ENCODE measurements at regions not wholly inside any gene's neighbourhood (a gene's known extent, or its start where the extent isn't known, plus 50 kb on each side); places are given as distances from the start of the nearest gene placed in this dataset.
"Not testable (repeated sequence)": the region's sequence is repeated elsewhere in the genome, so short reads cannot be mapped to it uniquely, and the experiment has no call there.

- Histone ChIP-seq H3K27me3 (replicated peaks; ENCODE audit: control insufficient read depth, insufficient read depth, low read length, poor library complexity, severe bottlenecking) (no peaks in the 10 kb centered on the region), H3K27ac (ENCODE audit: insufficient read depth, low read length, poor library complexity, severe bottlenecking) (no peak overlapping the region), H3K4me1 (ENCODE audit: control insufficient read depth, insufficient read depth, low read length, poor library complexity, severe bottlenecking) (no peaks in the 10 kb centered on the region), H3K36me3 (ENCODE audit: control insufficient read depth, insufficient read depth, low read length) (no peaks in the 10 kb centered on the region), H3K9me3 (ENCODE audit: control insufficient read depth, low read length) (no peaks in the 10 kb centered on the region), H3K4me3 (ENCODE audit: insufficient read depth, low read depth, low read length, poor library complexity, severe bottlenecking) (no peak overlapping the region)
- DNase-seq: no peak
Observed at GRCh38 chr6:19578481-19578880, 258.7 kb upstream of the ID4 start.

- not testable (repeated sequence) for DNase-seq; H3K27me3 ChIP-seq (replicated peaks; ENCODE audit: control insufficient read depth, insufficient read depth, low read length, poor library complexity, severe bottlenecking); H3K9me3 ChIP-seq (ENCODE audit: control insufficient read depth, low read length); H3K4me3 ChIP-seq (ENCODE audit: insufficient read depth, low read depth, low read length, poor library complexity, severe bottlenecking); H3K27ac ChIP-seq (ENCODE audit: insufficient read depth, low read length, poor library complexity, severe bottlenecking); H3K36me3 ChIP-seq (ENCODE audit: control insufficient read depth, insufficient read depth, low read length); H3K4me1 ChIP-seq (ENCODE audit: control insufficient read depth, insufficient read depth, low read length, poor library complexity, severe bottlenecking)
Observed at GRCh38 chr6:19584207-19584606, 253.0 kb upstream of the ID4 start.

GRCh38 chr6:19587238-19587942 is 249.8 kb upstream of the ID4 start:
- no peak overlapping the region for H3K4me3 ChIP-seq (ENCODE audit: insufficient read depth, low read depth, low read length, poor library complexity, severe bottlenecking)
- no peaks in the 10 kb centered on the region for H3K36me3 ChIP-seq (ENCODE audit: control insufficient read depth, insufficient read depth, low read length)
- H3K27ac ChIP-seq (ENCODE audit: insufficient read depth, low read length, poor library complexity, severe bottlenecking): no peak overlapping the region
- H3K9me3 ChIP-seq (ENCODE audit: control insufficient read depth, low read length): no peaks in the 10 kb centered on the region
- H3K4me1 ChIP-seq (ENCODE audit: control insufficient read depth, insufficient read depth, low read length, poor library complexity, severe bottlenecking): no peaks in the 10 kb centered on the region
- H3K27me3 ChIP-seq (replicated peaks; ENCODE audit: control insufficient read depth, insufficient read depth, low read length, poor library complexity, severe bottlenecking): no peaks in the 10 kb centered on the region
- DNase-seq: no peak

- no peaks in the 10 kb centered on the region for H3K27me3 ChIP-seq (replicated peaks; ENCODE audit: control insufficient read depth, insufficient read depth, low read length, poor library complexity, severe bottlenecking)
- DNase-seq: no peak
- no peaks in the 10 kb centered on the region for H3K36me3 ChIP-seq (ENCODE audit: control insufficient read depth, insufficient read depth, low read length)
- H3K4me1 ChIP-seq (ENCODE audit: control insufficient read depth, insufficient read depth, low read length, poor library complexity, severe bottlenecking): no peaks in the 10 kb centered on the region
- H3K9me3 ChIP-seq (ENCODE audit: control insufficient read depth, low read length): no peaks in the 10 kb centered on the region
- no peak overlapping the region for H3K4me3 ChIP-seq (ENCODE audit: insufficient read depth, low read depth, low read length, poor library complexity, severe bottlenecking)
- no peak overlapping the region for H3K27ac ChIP-seq (ENCODE audit: insufficient read depth, low read length, poor library complexity, severe bottlenecking)
Observed at GRCh38 chr6:19590501-19591131, 246.6 kb upstream of the ID4 start.

GRCh38 chr6:19597809-19598320 is 239.3 kb upstream of the ID4 start:
- no peak overlapping the region for H3K4me3 ChIP-seq (ENCODE audit: insufficient read depth, low read depth, low read length, poor library complexity, severe bottlenecking)
- no peaks in the 10 kb centered on the region for H3K4me1 ChIP-seq (ENCODE audit: control insufficient read depth, insufficient read depth, low read length, poor library complexity, severe bottlenecking)
- H3K36me3 ChIP-seq (ENCODE audit: control insufficient read depth, insufficient read depth, low read length): no peaks in the 10 kb centered on the region
- no peak overlapping the region for H3K27ac ChIP-seq (ENCODE audit: insufficient read depth, low read length, poor library complexity, severe bottlenecking)
- H3K27me3 ChIP-seq (replicated peaks; ENCODE audit: control insufficient read depth, insufficient read depth, low read length, poor library complexity, severe bottlenecking): no peaks in the 10 kb centered on the region
- no peaks in the 10 kb centered on the region for H3K9me3 ChIP-seq (ENCODE audit: control insufficient read depth, low read length)
- no peak for DNase-seq

GRCh38 chr6:19599796-19600464 is 237.2 kb upstream of the ID4 start:
- Histone ChIP-seq H3K9me3 (ENCODE audit: control insufficient read depth, low read length) (no peaks in the 10 kb centered on the region), H3K27ac (ENCODE audit: insufficient read depth, low read length, poor library complexity, severe bottlenecking) (no peak overlapping the region), H3K27me3 (replicated peaks; ENCODE audit: control insufficient read depth, insufficient read depth, low read length, poor library complexity, severe bottlenecking) (no peaks in the 10 kb centered on the region), H3K4me3 (ENCODE audit: insufficient read depth, low read depth, low read length, poor library complexity, severe bottlenecking) (no peak overlapping the region), H3K36me3 (ENCODE audit: control insufficient read depth, insufficient read depth, low read length) (no peaks in the 10 kb centered on the region), H3K4me1 (ENCODE audit: control insufficient read depth, insufficient read depth, low read length, poor library complexity, severe bottlenecking) (no peaks in the 10 kb centered on the region)
- DNase-seq: no peak

- Histone ChIP-seq H3K9me3 (ENCODE audit: control insufficient read depth, low read length) (no peaks in the 10 kb centered on the region), H3K27me3 (replicated peaks; ENCODE audit: control insufficient read depth, insufficient read depth, low read length, poor library complexity, severe bottlenecking) (no peaks in the 10 kb centered on the region), H3K4me3 (ENCODE audit: insufficient read depth, low read depth, low read length, poor library complexity, severe bottlenecking) (no peak overlapping the region), H3K4me1 (ENCODE audit: control insufficient read depth, insufficient read depth, low read length, poor library complexity, severe bottlenecking) (no peaks in the 10 kb centered on the region), H3K36me3 (ENCODE audit: control insufficient read depth, insufficient read depth, low read length) (no peaks in the 10 kb centered on the region), H3K27ac (ENCODE audit: insufficient read depth, low read length, poor library complexity, severe bottlenecking) (no peak overlapping the region)
- no peak for DNase-seq
Observed at GRCh38 chr6:19602434-19603013, 234.6 kb upstream of the ID4 start.

GRCh38 chr6:19603721-19604120 is 233.4 kb upstream of the ID4 start:
- Histone ChIP-seq H3K4me1 (ENCODE audit: control insufficient read depth, insufficient read depth, low read length, poor library complexity, severe bottlenecking) (no peaks in the 10 kb centered on the region), H3K9me3 (ENCODE audit: control insufficient read depth, low read length) (no peaks in the 10 kb centered on the region), H3K4me3 (ENCODE audit: insufficient read depth, low read depth, low read length, poor library complexity, severe bottlenecking) (no peak overlapping the region), H3K27ac (ENCODE audit: insufficient read depth, low read length, poor library complexity, severe bottlenecking) (no peak overlapping the region), H3K36me3 (ENCODE audit: control insufficient read depth, insufficient read depth, low read length) (no peaks in the 10 kb centered on the region), H3K27me3 (replicated peaks; ENCODE audit: control insufficient read depth, insufficient read depth, low read length, poor library complexity, severe bottlenecking) (no peaks in the 10 kb centered on the region)
- DNase-seq: no peak

- H3K4me1 ChIP-seq (ENCODE audit: control insufficient read depth, insufficient read depth, low read length, poor library complexity, severe bottlenecking): no peaks in the 10 kb centered on the region
- H3K27ac ChIP-seq (ENCODE audit: insufficient read depth, low read length, poor library complexity, severe bottlenecking): no peak overlapping the region
- DNase-seq: no peak
- no peaks in the 10 kb centered on the region for H3K36me3 ChIP-seq (ENCODE audit: control insufficient read depth, insufficient read depth, low read length)
- H3K9me3 ChIP-seq (ENCODE audit: control insufficient read depth, low read length): no peaks in the 10 kb centered on the region
- H3K27me3 ChIP-seq (replicated peaks; ENCODE audit: control insufficient read depth, insufficient read depth, low read length, poor library complexity, severe bottlenecking): no peaks in the 10 kb centered on the region
- H3K4me3 ChIP-seq (ENCODE audit: insufficient read depth, low read depth, low read length, poor library complexity, severe bottlenecking): no peak overlapping the region
Observed at GRCh38 chr6:19605624-19606023, 231.5 kb upstream of the ID4 start.

GRCh38 chr6:19608546-19608945 is 228.6 kb upstream of the ID4 start:
- Histone ChIP-seq H3K36me3 (ENCODE audit: control insufficient read depth, insufficient read depth, low read length) (no peaks in the 10 kb centered on the region), H3K4me3 (ENCODE audit: insufficient read depth, low read depth, low read length, poor library complexity, severe bottlenecking) (no peak overlapping the region), H3K27me3 (replicated peaks; ENCODE audit: control insufficient read depth, insufficient read depth, low read length, poor library complexity, severe bottlenecking) (no peaks in the 10 kb centered on the region), H3K27ac (ENCODE audit: insufficient read depth, low read length, poor library complexity, severe bottlenecking) (no peak overlapping the region), H3K9me3 (ENCODE audit: control insufficient read depth, low read length) (no peaks in the 10 kb centered on the region), H3K4me1 (ENCODE audit: control insufficient read depth, insufficient read depth, low read length, poor library complexity, severe bottlenecking) (no peaks in the 10 kb centered on the region)
- no peak for DNase-seq
